ENCODE measurements at regions not wholly inside any gene's neighbourhood (a gene's known extent, or its start where the extent isn't known, plus 50 kb on each side); places are given as distances from the start of the nearest gene placed in this dataset.
A peak's percentile ranks its signal among the peaks of the same experiment; 100 is the strongest.

DNA sequence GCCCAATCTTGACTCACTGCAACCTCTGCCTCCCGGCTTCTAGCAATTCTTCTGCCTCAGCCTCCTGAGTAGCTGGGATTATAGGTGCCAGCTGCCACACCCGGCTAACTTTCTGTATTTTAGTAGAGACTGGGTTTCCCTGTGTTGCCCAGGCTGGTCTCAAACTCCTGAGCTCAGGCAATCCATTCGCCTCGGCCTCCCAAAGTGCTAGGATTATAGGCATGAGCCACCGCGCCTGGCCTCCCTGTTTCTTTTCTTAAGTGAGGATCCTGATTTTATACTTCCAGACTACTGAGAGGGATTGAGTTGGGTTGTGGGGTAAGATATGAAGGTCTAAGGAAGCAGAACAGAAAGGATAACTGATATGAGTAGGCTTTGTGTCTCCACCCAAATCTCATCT lies 106.8 kb downstream of the CNTN3 start:
- no peak for DNase-seq (ENCODE audit: low read depth in 2 of 2)

DNA sequence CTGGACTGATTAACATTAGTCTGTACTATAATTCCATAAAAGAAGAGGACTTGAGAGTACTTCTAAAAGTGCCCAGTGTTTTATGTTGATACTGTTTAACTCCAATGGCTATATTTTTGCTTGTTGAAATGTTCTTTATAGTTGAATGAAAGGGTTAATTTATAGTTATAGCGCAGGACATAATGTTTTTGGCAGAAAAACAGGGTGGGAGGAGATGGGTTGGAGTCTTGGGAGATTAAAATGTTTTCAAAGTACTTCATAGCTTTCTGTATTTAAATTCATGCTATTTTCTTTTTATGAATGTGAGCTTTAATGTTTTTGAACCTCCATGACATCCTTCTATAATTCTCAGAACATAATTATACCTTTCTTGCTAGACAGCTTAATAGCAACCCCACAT lies 108.2 kb downstream of the CNTN3 start:
- no peak for DNase-seq (ENCODE audit: low read depth in 2 of 2)

DNA sequence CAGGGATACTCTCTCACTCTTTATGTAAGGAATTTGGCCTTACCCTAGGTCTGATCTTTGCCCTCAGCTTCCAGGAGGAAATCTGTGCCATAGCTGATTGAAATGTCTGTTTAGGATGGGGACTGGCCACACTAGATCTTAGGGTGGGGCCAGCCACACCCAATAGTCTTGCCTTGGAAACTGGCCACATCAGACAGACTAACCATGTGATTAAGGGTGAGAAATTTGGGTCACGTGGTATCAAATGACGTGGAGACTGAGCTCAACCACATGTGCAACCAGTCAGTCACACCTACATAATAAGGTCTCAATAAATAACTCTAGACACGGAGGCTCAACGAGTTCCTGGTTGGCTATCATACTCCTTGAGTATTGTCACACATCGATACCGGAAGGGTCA lies 113.5 kb downstream of the CNTN3 start:
- no peak for DNase-seq (ENCODE audit: low read depth in 2 of 2)

GRCh38 chr3:74500257-74500656 lies 114.2 kb downstream of the CNTN3 start:
- no peak for DNase-seq (ENCODE audit: low read depth in 2 of 2)

DNA sequence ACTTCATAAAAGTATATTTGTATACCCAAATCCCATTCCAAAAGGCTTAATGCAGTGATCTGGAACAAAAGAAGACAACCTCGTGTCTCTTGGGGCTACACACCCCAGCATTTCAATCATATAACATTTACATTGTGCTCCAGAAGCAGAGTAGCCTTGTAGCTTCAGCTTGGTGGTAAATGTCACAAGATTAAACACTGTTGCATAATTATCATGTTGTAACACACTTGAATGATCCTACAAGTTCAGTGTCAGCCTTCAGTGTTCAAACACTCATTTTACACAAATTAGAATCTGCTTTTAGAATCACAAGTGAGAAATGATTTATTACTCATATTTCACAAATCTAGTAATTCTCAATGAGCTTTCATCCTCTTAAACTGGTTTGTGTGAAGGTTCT lies 122.6 kb downstream of the CNTN3 start:
- no peak for DNase-seq (ENCODE audit: low read depth in 2 of 2)

DNA sequence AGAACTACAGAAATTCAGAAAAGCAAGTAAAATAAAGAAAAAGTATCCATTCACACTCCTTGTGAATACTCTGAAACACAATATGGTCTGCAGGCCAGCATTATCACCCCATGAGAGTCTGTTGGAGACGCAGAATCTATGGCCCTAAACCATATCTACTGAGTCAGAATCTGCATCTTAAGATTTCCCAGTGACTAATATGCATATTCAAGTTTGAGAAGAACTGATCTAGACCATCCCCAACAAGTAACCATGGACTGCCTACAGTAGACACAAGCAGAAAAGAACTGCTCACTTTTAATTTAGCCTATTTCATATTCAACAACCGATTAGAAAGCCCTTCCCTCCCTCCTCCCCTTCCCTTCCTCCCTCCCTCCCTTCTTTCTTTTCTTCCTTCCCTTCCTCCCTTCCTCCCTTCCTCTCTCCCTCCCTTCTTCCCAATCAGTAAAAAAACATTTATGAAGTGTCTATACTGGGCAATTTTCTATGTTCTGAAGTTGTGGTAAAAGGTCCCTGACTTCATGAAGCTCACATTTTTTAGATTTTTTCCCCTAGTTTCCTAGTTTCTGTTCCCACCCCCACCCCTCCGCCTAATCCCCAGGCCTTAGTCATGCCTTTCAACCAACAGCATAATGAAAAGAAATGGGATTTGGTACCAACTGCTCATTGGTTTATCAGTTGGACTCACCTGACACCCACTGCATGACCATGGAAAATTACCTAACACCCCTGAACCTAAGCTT lies 125.2 kb downstream of the CNTN3 start:
- DNase-seq (ENCODE audit: low read depth in 2 of 2) = peak; percentile 24 to 36

DNA sequence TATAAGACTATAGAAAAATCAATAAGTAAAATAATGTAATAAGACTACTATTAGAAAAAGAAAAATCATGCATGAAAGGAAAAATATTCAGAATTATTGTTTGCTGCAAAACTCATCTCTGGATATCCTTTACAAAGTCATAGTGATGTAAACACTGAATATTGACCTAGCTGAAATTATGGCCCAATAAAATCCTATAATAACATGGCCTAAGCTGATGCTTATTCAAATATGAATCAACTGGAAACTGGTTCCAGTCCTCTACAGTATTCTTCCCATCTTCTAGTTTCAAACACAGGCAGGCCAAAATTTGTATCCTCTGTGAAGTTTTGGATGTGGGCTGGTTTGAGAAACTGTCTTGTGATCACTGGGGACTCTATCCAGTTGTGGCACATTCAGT lies 134.5 kb downstream of the CNTN3 start:
- DNase-seq (ENCODE audit: low read depth in 2 of 2) = no peak

- no peak for DNase-seq (ENCODE audit: low read depth in 2 of 2)
These were observed 144.1 kb downstream of the CNTN3 start for GRCh38 chr3:74470313-74470712.

GRCh38 chr3:74469713-74470112 lies 144.7 kb downstream of the CNTN3 start:
- DNase-seq (ENCODE audit: low read depth in 2 of 2) = no peak

DNA sequence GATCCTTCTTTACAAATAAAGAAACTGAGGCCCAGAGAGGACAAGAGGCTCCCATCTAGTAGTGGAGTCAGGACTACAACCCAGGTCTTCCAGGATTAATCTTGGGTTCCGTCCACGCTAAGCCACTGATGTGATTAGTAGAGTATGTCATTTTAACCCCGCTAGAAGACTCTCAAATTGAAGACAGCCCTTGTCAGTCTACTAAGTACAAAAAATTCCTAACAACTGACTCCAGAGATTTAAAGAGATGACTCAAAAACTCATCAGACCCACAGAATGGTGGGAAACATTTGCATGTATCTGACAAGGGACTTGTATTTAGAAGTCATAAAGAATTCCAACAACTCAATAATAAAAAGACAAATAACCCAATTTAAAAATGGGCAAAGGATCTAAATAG lies 145.3 kb downstream of the CNTN3 start:
- peak; percentile 60 to 65 for DNase-seq (ENCODE audit: low read depth in 2 of 2)

DNA sequence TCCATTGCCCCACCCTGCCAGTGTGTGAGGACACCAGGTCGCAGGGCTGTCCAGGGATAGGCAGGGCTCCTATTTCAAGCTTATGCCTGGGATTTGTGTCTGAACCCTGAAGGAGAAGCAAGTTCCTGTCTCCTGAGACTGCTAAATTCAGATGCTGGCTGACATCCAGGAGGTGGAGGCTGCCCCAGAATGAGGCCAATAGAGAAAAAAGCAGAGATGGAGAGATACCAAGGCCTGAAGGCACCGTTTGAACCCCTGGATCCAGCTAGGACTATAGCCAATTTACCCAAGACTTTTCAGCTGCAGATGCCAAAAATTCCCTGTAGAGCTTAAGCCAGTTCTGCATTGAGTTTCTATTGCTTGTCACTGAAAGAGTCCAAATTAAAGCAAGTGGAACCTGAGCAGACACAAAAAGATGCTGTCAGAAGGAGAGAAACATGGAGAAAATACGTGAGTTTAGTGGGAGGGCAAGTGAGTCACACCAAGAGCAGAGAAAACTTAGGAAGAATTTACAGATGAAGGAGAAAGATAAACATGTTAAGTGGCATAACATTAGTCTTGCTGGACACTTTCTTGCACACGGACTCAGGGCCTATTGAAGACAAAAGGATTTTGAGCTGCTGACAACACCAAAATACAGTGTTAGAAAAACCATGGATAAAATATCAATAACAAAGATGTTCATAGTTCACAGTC lies 148.6 kb downstream of the CNTN3 start:
- peak; percentile 10 to 25 for DNase-seq (ENCODE audit: low read depth in 2 of 2)

DNA sequence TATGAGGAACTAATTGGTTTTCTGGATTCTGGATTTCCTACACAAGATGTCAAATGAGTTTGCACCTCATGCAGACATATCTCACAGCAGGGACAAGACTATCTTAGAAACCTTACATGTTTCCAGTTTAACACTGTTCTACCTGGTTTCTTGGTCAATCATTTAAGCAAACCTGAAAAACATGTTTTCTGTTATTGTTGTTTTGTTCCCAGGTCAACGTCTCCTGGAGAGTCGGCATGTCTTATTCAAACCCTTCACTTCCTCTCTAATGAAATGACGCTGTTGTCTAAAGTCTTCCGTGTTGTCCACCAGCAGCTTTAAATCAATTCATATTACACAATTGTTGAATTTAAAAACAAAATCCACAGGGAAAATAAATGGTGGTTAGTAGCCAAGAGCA lies 150.9 kb downstream of the CNTN3 start:
- no peak for DNase-seq (ENCODE audit: low read depth in 2 of 2)

DNA sequence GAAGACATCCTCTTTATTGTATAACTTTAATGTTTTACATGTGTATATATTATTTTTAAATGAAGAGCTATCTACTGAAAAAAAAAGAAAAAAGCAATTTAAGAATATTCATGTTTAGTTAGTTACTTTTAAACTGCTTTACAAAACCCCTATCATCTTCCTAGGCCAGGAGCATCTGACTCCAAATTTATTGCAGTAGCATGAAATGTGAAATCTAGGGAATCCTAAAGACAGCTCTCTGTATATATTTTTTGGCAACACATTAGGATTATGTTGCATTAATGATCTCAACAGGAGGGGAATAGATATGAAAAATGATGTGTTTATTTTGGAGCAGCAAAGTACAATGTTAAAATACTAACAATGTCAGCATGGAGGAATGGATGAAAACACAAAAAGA lies 158.3 kb downstream of the CNTN3 start:
- DNase-seq (ENCODE audit: low read depth in 2 of 2) = no peak

GRCh38 chr3:74447221-74447620 lies 167.2 kb downstream of the CNTN3 start:
- DNase-seq (ENCODE audit: low read depth in 2 of 2) = no peak

DNA sequence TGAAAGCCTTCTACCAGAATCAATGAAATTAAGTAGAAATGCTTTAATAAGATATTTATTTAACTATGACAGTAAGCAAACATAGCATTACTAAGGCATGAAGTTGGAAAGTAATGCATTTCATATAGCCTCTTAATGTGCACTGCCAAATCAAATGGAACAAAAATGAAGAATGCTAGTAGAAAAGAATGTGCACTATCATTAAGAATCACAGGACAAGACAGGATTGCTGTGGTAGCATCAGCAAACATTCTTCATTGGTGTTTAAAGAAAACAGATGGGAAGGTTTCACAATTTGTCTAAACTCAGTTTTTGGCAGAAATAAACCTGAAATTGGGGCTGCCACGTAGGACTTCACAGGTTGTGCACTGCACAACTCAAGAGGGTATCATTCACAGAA lies 168.9 kb downstream of the CNTN3 start:
- peak in 1 of 2 experiments; percentile 16 for DNase-seq (ENCODE audit: low read depth in 2 of 2)

DNA sequence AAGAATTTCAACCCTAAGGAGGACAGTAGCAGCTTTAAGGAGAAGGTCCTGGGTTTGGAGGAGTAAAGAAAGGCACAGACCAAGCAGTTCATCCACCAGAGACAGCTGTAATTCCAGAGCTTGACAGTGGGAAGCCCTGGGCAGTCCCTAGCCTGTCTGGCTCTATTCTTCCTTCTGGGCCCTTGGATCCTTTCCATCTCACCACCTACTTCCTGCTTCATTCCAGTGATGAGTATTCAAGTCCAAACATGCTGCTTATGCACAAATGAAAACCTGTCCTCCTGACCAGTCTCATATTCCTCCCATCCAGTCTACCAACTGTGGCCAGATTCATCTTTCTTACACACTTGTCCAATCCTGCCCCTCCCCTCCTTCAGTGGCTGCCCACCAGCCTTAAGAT lies 171.4 kb downstream of the CNTN3 start:
- DNase-seq (ENCODE audit: low read depth in 2 of 2) = no peak

- DNase-seq (ENCODE audit: low read depth in 2 of 2) = no peak
These were observed 171.8 kb downstream of the CNTN3 start for GRCh38 chr3:74442683-74443082.

DNA sequence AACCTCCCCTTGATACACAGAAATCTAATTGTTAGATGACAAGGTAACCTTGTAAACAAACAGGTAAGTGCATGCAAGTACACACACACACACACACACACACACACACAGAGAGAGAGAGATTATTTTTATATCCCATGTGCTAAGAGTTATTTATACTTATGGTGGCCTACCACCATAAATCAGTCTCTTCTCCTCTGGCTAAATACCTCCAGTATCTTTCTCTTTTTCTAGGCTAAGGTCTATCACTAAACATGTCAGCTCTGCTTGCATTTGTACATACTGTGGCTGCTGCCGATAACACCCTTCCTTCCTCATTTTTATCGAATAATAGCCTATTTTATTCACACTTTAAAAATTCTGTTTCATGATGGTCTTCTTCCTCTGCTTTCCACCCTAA lies 172.4 kb downstream of the CNTN3 start:
- no peak for DNase-seq (ENCODE audit: low read depth in 2 of 2)

GRCh38 chr3:74436184-74436583 lies 178.3 kb downstream of the CNTN3 start:
- DNase-seq (ENCODE audit: low read depth in 2 of 2) = no peak

GRCh38 chr3:74435631-74436030 lies 178.8 kb downstream of the CNTN3 start:
- no peak for DNase-seq (ENCODE audit: low read depth in 2 of 2)

- DNase-seq (ENCODE audit: low read depth in 2 of 2) = no peak
These were observed 180.1 kb downstream of the CNTN3 start for GRCh38 chr3:74434406-74434805.

DNA sequence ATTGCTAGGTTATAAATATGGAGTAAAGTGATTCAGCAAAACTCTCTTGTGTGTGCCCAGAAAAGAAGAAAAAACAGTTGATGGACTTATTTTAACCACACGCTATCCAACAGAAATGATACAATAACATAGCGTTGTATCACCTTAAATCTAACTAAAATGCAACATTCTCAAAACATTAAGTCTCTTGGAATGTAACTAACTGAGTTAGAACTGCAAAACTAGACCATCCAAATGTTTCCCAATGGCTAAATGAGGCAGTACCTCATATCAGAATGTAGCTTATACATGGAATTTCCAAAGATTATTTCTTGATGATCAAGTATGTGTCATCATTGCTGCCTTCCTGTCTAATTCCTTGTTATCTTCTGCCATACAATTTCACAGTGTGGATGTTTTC lies 187.9 kb downstream of the CNTN3 start:
- DNase-seq (ENCODE audit: low read depth in 2 of 2) = peak; percentile 53 to 58

- no peak for DNase-seq (ENCODE audit: low read depth in 2 of 2)
These were observed 190.6 kb downstream of the CNTN3 start for GRCh38 chr3:74423867-74424266.
